ENCODE measurements at regions not wholly inside any gene's neighbourhood (a gene's known extent, or its start where the extent isn't known, plus 50 kb on each side); places are given as distances from the start of the nearest gene placed in this dataset.

DNA sequence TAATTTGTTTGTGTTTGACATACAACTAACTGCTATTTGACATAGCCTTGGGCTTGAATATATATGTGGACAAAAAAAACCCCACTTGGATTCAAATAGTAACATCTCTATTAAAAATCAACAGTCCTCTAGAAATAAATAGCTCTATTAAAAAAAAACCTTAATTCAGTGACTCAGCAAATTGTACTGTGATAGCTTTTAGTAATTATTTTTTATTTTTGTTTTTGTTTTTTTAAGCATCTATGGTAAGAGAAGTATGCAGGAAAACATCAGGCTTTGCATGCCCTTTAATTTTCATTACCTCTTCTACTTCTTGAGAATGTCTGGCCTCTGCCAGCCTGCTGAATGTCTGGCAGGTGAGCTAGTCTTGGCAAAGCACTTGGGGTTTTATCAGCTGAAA is 300.7 kb downstream of the NPR3 start (continued):
- TF ChIP-seq, protein P1, sequence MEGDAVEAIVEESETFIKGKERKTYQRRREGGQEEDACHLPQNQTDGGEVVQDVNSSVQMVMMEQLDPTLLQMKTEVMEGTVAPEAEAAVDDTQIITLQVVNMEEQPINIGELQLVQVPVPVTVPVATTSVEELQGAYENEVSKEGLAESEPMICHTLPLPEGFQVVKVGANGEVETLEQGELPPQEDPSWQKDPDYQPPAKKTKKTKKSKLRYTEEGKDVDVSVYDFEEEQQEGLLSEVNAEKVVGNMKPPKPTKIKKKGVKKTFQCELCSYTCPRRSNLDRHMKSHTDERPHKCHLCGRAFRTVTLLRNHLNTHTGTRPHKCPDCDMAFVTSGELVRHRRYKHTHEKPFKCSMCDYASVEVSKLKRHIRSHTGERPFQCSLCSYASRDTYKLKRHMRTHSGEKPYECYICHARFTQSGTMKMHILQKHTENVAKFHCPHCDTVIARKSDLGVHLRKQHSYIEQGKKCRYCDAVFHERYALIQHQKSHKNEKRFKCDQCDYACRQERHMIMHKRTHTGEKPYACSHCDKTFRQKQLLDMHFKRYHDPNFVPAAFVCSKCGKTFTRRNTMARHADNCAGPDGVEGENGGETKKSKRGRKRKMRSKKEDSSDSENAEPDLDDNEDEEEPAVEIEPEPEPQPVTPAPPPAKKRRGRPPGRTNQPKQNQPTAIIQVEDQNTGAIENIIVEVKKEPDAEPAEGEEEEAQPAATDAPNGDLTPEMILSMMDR (IDR thresholded peaks at IDR 0.05 in 2 of 3, conservative IDR thresholded peaks at IDR 0.05 in 1 of 3; ENCODE audit: insufficient read depth in 2 of 3, low read depth in 1 of 3, low read length in 3 of 3): no peak
- TF ChIP-seq SAP30 (IDR thresholded peaks at IDR 0.05; ENCODE audit: borderline replicate concordance, insufficient read depth, low read depth, low read length, poor library complexity, severe bottlenecking): no peak
- no peak for TF ChIP-seq NCOA6 (IDR thresholded peaks at IDR 0.05)
- TF ChIP-seq RNF2 (IDR thresholded peaks at IDR 0.05): no peak

DNA sequence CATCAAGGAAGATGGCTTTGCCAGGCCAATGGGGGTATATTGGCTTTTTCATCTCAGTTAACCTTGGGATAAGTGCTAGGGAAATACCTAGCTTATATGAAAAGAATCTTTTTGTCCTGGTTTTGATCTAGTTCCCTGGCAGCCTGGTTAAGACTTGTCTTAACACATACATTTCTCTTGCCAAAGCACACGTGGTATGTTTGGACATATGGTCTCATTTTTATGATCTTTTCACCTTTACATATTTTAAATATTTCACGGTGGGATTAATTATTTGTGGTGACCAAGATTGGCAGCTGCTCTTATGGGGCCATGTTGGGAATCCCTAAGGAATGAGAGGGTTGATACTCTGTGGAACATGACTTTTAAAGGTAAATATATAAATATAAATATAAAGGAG is 312.5 kb downstream of the NPR3 start:
- Histone ChIP-seq H3K36me3 (ENCODE audit: control insufficient read depth, insufficient read depth, low read length) (no peaks in the 10 kb centered on the region), H3K79me2 (ENCODE audit: control insufficient read depth, insufficient read depth, low read length) (no peaks in the 10 kb centered on the region), H3K9ac (ENCODE audit: insufficient read depth in 1 of 2, low read depth in 2 of 2, low read length in 2 of 2) (no peak overlapping the region), H4K20me1 (replicated peaks; ENCODE audit: control insufficient read depth, insufficient read depth, low read length) (no peaks in the 10 kb centered on the region), H3K4me3 (no peak overlapping the region), H3K4me1 (replicated peaks in 1 of 2; ENCODE audit: control insufficient read depth in 2 of 2, insufficient read depth in 2 of 2, low read length in 2 of 2) (no peaks in the 10 kb centered on the region), H3K27ac (ENCODE audit: extremely low read depth, low read depth, low read length) (no peak overlapping the region), H3K9me3 (replicated peaks; ENCODE audit: control insufficient read depth, insufficient read depth, low read depth, low read length) (no peaks in the 10 kb centered on the region), H3K4me2 (ENCODE audit: insufficient read depth, low read length) (no peak overlapping the region), H2AFZ (ENCODE audit: low read depth, low read length) (no peak overlapping the region), H3K27me3 (ENCODE audit: control insufficient read depth in 2 of 2, insufficient read depth in 2 of 2, low read length in 2 of 2) (no peaks in the 10 kb centered on the region), H3K9me1 (ENCODE audit: control insufficient read depth, insufficient read depth, low read length) (no peaks in the 10 kb centered on the region)
- intact Hi-C loops (cut with micrococcal nuclease): no loop called here
- ATAC-seq: no peak
- FAIRE-seq: no peak
- BruUV-seq (replicated peaks): no TSS peak
- WGBS (ENCODE audit: insufficient coverage, low coverage, missing lambda C conversion rate): 0% methylated on average over 2 of the region's 2 CpGs
- POLR2A ChIA-PET: no interaction called here
- CTCF ChIA-PET (ENCODE audit: low intra/inter-chr PET ratio): no interaction called here
- DNase-seq (ENCODE audit: extremely low read depth in 1 of 4, low spot score in 3 of 4): no peak
- in situ Hi-C loops (cut with MboI): no loop called here
- TF ChIP-seq, protein P2, sequence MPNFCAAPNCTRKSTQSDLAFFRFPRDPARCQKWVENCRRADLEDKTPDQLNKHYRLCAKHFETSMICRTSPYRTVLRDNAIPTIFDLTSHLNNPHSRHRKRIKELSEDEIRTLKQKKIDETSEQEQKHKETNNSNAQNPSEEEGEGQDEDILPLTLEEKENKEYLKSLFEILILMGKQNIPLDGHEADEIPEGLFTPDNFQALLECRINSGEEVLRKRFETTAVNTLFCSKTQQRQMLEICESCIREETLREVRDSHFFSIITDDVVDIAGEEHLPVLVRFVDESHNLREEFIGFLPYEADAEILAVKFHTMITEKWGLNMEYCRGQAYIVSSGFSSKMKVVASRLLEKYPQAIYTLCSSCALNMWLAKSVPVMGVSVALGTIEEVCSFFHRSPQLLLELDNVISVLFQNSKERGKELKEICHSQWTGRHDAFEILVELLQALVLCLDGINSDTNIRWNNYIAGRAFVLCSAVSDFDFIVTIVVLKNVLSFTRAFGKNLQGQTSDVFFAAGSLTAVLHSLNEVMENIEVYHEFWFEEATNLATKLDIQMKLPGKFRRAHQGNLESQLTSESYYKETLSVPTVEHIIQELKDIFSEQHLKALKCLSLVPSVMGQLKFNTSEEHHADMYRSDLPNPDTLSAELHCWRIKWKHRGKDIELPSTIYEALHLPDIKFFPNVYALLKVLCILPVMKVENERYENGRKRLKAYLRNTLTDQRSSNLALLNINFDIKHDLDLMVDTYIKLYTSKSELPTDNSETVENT (CRISPR knock-in tag; IDR thresholded peaks at IDR 0.05): no peak
- no peak for TF ChIP-seq EHMT2 (IDR thresholded peaks at IDR 0.05)
- TF ChIP-seq, protein P3, sequence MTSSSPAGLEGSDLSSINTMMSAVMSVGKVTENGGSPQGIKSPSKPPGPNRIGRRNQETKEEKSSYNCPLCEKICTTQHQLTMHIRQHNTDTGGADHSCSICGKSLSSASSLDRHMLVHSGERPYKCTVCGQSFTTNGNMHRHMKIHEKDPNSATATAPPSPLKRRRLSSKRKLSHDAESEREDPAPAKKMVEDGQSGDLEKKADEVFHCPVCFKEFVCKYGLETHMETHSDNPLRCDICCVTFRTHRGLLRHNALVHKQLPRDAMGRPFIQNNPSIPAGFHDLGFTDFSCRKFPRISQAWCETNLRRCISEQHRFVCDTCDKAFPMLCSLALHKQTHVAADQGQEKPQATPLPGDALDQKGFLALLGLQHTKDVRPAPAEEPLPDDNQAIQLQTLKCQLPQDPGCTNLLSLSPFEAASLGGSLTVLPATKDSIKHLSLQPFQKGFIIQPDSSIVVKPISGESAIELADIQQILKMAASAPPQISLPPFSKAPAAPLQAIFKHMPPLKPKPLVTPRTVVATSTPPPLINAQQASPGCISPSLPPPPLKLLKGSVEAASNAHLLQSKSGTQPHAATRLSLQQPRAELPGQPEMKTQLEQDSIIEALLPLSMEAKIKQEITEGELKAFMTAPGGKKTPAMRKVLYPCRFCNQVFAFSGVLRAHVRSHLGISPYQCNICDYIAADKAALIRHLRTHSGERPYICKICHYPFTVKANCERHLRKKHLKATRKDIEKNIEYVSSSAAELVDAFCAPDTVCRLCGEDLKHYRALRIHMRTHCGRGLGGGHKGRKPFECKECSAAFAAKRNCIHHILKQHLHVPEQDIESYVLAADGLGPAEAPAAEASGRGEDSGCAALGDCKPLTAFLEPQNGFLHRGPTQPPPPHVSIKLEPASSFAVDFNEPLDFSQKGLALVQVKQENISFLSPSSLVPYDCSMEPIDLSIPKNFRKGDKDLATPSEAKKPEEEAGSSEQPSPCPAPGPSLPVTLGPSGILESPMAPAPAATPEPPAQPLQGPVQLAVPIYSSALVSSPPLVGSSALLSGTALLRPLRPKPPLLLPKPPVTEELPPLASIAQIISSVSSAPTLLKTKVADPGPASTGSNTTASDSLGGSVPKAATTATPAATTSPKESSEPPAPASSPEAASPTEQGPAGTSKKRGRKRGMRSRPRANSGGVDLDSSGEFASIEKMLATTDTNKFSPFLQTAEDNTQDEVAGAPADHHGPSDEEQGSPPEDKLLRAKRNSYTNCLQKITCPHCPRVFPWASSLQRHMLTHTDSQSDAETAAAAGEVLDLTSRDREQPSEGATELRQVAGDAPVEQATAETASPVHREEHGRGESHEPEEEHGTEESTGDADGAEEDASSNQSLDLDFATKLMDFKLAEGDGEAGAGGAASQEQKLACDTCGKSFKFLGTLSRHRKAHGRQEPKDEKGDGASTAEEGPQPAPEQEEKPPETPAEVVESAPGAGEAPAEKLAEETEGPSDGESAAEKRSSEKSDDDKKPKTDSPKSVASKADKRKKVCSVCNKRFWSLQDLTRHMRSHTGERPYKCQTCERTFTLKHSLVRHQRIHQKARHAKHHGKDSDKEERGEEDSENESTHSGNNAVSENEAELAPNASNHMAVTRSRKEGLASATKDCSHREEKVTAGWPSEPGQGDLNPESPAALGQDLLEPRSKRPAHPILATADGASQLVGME (CRISPR knock-in tag; IDR thresholded peaks at IDR 0.05): no peak
- no peak for TF ChIP-seq MYNN (IDR thresholded peaks at IDR 0.05)
- no peak for TF ChIP-seq MYNN (CRISPR knock-in tag; IDR thresholded peaks at IDR 0.05)
- no peak for TF ChIP-seq ZNF431 (CRISPR knock-in tag; IDR thresholded peaks at IDR 0.05)
- no peak for TF ChIP-seq CREM (IDR thresholded peaks at IDR 0.05; ENCODE audit: low read depth)
- TF ChIP-seq BRF1 (IDR thresholded peaks at IDR 0.05; ENCODE audit: borderline replicate concordance, extremely low read depth, insufficient read length): no peak
